ENCODE measurements at regions not wholly inside any gene's neighbourhood (a gene's known extent, or its start where the extent isn't known, plus 50 kb on each side); places are given as distances from the start of the nearest gene placed in this dataset.
"Not testable (repeated sequence)": the region's sequence is repeated elsewhere in the genome, so short reads cannot be mapped to it uniquely, and the experiment has no call there.

DNA sequence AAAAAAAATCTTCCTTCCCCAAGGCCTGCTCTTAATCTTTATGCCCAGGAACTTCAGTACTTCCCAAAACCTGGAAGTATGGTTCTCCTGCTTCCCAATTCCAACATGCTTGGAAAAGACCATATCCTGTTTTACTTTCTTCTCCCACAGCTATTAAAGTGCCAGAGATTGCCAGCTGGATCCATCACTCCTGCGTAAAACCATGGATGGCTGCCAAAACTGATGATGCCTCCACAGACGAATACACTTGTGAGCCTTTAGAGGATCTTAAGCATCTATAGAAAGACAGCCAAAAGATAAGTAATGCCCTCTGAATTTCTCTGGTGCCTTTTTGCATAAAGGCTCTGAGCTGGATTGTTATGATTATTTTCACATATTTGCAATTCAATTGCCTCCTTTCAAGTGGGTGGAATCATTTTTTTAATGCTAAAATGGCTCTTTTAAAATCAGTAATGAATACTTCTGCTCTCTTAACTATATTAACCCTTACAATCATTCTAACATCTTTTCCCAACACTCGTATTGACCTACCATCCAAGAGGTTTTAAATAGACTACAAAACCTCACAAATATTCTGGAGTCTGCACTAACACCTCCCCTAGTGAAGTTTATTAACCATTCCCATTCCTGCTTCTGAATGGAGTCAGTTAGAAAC is 1807.8 kb downstream of the BRINP3 start:
- DNase-seq = no peak

DNA sequence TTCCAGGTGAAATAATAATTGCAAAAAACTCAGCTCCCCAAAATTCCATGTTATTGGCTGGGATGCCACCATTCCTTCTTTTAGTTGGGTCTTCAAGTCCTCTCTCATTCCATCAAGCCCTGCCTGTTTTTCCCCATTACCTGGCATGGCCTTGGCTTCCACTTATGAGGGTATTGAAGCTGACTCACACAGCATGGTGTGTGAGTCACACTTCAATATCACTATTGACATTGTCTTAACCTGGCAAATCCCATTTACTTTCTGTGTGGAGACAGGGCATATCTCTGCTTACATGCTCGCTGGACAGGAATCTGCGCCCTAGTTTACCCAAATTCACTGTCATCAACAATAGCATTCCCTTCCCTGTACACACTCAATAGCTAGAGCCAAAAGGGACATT is 1806.8 kb downstream of the BRINP3 start:
- no peak for DNase-seq

DNA sequence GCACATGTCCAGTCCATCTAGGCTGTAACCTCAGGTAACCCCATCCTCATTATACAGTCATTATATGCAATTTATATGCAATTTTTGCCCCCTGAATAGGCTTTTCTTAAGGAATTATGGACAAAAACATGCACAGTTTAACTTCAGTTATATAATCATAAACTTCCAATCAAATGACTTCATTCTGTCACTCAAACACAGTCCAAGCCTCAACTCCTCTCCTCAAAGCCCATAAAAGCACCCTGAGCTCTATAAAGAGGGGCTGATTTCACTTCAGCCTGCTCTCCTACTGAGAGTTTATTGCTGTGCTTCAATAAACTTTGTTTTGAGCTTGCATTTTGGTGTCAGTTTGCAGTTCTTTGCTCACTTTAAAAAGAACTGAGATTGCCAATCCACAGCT is 1805.5 kb downstream of the BRINP3 start:
- DNase-seq = no peak

DNA sequence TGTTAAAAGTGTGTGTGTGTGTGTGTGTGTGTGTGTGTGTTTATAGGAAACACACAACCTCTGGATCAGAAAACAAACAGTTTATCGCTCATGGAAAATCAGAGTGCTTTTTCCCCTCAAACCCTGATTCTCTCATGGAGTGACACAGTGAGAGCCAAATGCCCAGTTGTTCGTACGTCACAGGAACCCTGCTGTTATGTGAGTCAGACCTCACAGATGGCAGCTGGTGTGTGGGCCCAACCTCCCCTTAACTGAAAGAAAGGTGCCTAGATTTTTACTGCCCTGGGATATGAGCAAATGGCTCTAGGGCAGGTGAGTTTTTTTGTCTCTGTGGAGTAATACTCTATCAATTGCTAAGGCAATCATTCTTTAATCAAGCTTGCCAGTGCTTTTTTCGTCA is 1788.1 kb downstream of the BRINP3 start:
- peak; percentile 55 for DNase-seq

DNA sequence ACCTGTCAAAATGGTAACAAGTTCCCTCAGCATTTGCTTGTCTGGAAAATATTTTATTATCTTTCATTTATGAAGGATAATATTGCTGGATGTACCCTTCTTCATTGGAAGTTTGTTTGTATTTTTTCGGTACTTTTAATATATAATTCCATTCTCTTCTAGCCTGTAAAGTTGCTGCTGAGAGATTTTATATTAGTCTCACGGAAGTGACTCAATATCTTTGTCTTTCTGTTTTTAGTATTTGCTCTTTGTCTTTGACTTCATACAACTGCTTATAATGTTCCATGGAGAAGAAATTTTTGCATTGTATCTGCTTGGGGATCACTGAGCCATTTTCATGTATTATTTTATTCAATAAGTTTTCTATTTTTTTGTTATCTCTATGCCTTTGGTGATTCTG is 1777.5 kb downstream of the BRINP3 start:
- DNase-seq = no peak

DNA sequence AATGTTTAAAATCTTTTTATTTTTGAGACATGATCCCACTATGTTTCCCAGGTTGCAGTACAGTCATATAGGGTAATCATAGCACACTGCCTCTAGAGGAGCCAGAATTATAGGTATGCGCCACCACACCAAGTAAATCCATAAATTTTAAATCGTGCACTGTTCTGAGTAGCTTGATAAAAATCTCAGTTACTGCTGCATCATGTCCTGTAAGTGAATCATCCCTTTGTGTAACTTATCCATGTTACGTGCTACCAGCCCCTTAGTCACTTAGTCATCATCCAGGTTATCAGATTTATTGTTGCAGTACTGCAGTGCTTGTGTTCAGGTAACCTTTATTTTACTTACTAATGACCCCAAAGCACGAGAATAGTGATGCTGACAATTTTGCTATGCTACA is 1770.9 kb downstream of the BRINP3 start:
- DNase-seq = no peak

DNA sequence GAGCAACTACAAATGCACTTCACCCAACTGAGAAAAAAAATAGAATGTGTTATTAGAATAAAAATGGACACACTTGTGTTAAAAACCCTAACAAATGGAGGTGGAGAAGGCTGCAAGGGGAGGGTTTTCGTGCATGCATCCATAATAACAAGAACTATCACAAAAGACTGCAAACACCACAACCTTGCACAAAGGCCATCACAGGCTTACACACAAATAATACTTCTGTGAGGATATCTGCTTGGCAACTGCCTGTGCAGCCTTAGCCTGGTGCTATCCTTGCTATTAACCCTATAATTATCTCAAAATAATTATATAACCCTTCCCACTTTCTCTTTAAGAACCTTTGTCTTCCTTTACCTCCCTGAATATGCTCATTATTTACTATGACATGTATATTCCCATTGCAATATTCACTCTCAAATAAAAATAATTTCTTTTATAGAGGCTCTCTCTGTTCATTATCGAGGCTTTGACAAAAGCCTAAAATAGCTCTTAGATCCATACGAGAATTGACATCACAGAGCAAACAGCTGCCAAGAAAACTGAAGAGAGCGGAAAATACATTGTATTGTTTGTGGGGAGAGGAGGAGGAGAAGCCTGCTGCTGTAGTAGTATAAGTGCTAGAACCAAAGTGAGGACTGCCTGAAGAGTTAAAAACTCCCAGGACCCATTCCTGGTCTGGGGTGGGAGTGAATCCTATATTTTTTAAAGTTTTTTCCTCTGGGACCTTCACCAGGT is 1768.7 kb downstream of the BRINP3 start:
- no peak for DNase-seq

DNA sequence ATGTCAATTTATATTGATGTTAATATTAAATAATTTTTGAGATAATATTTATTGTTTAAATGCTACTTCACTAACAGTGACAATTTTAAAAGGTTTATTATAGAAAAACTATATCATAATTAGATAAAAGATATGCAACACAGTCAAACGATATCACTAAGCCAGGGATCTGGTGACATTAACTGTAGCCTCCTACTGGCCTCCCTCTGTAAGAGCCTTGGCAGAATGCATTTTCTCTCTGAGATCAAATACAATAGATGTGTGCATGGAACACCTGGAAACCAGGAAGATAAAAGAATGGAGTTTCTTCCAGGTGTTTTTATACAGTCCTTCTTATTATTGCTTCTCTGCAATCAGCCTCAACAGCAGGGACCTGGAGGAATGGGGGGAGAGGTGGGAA is 1762.1 kb downstream of the BRINP3 start:
- peak; percentile 35 for DNase-seq

DNA sequence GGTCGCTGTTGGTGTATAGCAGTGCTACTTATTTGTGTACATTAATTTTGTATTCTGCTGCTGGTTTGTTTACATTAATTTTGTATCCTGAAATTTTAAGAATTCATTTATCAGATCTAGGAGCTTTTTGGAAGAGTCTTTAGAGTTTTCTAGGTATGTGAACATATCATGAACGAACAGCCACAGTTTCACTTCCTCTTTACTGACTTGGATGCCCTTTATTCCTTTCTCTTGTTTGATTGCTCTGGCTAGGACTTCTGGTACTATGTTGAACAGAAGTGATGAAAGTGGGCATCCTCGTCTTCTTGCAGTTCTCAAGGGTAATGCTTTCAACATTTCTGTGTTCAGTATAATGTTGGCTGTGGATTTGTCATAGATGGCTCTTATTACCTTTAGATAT is 1757.9 kb downstream of the BRINP3 start:
- no peak for DNase-seq

DNA sequence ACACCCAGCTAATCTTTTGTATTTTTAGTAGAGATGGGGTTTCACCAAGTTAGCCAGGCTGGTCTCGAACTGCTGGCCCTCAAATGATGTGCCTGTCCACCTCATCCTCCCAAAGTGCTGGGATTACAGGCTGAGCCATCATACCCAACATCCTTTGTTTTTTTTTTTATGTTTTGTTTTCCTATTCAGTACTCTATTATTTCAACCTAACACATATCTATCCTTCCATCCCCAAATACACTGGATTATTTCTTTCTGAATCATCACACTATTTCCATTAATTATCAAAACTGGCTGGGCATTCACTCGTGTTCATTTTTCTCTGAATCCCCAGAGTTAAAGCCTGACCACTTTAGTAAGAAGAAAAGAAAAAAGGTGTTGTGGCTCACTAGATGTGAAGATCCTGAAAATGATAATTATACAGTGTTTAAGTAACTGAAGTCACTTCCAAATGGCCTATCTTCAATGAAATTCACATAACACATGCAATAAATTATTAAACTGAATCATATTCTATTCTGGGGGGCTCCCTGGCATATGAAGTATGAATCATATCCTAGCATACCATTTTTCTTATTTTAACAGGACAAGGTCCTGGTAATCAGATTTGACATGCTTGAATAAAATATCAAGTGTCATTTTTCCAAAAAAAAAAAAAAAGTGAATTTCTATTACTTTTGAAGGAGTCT is 1754.2 kb downstream of the BRINP3 start:
- no peak for DNase-seq

DNA sequence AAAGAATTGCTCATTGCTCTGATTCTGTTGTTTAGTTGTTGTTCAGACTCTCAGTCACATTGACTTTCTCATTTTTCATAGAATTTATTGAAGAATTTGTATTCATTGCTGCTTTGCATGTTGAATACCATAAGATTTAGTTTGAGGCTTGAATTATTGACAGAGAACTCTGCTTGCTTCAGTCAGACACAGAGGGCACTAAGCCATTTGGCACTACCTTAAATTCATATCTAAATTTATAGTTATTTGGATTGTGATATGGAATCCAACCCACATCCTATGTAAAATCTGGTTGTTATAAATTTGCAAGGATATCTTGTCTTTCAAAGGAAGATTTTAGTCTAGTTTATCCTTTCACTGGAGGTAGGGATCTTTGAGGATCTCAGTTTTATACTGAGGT is 1748.6 kb downstream of the BRINP3 start:
- no peak for DNase-seq

DNA sequence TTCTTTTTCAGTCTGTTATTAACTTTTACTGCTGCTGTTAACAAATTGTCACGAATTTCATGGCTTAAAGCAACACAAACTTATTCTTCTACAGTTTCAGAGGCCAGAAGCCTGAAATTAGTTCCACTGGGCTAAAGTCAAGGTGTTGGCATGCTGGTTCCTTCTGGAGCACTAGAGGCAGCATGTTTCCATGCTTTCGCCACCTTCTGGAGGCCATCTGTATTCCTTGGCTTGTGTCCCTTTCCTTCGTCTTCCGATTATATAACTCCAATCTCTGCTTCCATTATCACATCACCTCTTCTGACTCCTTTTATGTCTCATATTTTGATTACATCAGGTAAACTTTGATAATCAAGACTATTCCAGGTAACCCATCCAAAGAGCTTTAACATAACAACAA is 1742.1 kb downstream of the BRINP3 start:
- DNase-seq = peak; percentile 18

DNA sequence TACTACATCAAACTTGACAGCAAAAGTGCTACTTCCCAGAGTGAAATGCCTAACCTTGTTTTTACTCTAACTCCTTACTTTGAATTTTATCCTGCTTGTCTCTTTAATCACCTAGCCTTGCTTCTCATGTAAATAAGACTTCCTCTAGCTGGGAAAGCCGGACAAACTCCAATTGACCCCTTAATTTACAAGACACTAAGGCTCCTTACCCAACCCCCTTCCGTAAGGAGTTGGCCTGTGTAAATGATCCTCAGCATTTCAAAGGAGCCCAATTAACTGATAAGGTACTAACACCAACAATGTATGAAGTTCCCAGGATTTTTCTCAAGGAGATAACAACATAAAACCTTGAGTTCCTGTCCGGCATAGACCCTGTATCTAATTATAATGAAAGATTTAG is 1728.4 kb downstream of the BRINP3 start:
- DNase-seq = not testable (repeated sequence)

DNA sequence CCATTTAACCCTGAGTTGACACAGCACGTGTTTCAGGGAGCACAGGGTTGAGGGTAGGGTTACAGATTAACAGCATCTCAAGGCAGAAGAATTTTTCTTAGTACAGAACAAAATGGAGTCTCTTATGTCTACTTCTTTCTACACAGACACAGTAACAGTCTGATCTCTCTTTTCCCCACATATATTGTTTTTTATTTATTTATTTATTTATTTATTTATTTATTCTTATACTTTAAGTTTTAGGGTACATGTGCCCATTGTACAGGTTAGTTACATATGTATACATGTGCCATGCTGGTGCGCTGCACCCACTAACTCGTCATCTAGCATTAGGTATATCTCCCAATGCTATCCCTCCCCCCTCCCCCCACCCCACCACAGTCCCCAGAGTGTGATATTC is 1725.6 kb downstream of the BRINP3 start:
- not testable (repeated sequence) for DNase-seq

DNA sequence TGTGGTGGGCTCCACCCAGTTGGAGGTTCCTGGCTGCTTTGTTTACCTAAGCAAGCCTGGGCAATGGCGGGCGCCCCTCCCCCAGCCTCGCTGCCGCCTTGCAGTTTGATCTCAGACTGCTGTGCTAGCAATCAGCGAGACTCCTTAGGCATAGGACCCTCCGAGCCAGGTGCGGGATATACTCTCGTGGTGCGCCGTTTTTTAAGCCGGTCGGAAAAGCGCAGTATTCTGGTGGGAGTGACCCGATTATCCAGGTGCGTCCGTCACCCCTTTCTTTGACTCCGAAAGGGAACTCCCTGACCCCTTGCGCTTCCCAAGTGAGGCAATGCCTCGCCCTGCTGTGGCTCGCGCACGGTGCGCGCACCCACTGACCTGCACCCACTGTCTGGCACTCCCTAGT is 1719.9 kb downstream of the BRINP3 start:
- DNase-seq = not testable (repeated sequence)

DNA sequence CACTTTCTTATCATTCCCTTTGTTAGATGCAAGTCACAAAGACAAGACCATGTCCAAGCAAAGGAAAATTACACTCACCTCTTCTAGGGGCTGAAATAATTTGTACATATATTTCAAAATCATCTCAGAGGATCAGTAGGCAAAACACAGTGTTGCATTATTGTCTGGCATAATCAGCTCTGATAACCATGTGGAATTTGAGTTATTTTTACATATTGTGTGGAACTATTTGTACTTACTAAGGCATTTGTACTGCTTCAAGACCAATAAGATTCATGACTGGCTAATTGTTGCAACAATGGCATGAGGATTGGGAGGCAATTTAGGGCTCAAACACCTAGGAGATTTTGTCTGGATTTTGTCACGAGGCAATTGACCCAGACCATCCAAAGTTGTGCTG is 1716.4 kb downstream of the BRINP3 start:
- DNase-seq = no peak

DNA sequence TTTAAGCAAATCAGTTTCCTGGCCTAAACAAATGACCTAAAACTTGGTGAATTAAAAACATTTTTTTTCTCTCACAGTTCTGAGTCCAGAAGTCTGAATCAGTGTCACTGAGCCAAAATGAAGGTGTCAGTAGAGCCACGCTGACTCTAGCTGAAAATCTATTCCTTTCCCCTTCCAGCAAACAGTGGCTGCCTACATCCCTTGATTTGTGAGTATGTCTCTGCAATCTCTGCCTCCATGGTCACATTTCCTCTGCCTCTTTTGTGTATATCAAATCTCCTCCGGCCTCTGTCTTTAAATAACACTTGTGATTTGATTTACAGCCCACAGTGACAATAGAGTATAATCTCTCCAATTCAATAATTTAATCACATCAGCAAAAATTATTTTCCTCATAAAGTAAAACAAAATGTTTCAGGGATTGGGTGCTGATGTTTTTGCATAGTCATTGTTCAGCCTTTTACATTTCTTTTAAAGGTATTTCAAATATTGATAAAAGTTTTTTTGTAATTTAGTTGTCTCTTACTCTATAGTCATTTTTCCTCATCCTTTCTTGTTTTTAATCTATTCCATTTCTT is 1715.4 kb downstream of the BRINP3 start:
- no peak for DNase-seq

DNA sequence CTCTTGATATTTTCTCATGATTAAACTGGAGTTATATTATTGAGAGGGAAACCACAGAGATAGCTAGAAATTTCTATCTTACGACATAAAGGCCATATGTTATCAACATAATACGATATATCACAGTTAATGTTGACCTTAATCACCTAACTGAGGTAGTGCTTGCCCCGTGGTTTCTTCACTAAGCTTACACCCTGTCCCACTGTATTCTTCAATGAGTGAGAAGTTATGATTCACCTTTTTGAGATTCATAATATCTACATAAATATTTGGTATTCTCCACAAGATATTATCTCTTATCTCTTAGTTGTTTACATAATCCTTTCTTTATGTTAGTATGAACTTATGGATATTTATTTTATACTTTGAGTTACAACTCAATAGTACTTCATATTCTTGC is 1714.1 kb downstream of the BRINP3 start:
- DNase-seq = no peak

DNA sequence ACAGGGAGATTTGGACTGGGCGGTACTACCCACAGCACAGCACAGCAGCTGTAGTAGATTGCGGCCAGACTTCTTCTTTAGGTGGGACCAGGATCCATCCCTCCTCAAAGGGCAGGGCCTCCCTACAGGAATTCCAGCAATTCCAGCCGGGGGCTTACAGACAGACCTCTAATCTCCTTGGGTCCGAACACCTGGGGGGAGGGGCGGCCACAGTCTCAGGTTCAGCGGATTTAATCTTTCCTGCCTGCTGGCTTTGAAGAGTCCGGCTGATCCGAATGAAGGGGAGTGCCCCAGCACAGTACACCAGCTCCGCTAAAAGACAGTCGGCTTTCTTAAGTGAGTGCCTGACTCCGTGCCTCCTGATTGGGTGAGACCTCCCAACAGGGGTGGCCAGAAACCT is 1708.5 kb downstream of the BRINP3 start:
- DNase-seq = peak; percentile 66

DNA sequence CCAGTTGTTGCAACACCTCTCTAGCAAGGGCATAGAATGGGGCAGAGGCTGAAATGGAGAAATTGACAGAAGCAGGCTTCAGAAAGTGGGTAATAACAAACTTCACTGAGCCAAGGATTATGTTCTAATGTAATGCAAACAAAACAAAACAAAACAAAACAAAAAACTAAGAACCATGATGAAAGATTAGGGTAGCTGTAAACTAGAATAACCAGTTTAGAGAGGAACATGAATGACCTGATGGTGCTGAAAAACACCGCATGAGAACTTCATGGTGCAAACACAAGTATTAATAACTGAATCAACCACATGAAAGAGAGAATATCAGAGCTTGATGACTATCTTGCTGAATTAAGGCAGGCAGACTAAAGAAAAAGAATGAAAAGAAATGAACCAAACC is 1707.7 kb downstream of the BRINP3 start:
- no peak for DNase-seq

DNA sequence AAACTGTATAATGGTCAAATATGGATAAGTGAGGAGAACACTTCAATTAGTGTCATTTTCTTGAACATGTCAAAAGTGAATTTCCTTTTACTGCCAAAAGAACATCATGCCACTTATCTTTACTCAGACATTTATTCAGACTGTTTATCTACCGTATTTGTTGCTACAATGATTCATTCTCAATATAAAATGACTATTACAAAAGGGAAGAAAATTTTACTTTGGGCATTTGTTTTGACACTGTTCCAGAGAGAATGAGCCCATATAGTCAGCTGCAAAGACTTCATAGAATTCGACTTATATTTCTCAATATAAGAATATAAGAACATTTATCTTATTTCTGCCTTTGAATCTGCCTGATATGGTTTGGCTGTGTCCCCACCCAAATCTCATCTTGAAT is 1699.1 kb downstream of the BRINP3 start:
- DNase-seq = no peak

DNA sequence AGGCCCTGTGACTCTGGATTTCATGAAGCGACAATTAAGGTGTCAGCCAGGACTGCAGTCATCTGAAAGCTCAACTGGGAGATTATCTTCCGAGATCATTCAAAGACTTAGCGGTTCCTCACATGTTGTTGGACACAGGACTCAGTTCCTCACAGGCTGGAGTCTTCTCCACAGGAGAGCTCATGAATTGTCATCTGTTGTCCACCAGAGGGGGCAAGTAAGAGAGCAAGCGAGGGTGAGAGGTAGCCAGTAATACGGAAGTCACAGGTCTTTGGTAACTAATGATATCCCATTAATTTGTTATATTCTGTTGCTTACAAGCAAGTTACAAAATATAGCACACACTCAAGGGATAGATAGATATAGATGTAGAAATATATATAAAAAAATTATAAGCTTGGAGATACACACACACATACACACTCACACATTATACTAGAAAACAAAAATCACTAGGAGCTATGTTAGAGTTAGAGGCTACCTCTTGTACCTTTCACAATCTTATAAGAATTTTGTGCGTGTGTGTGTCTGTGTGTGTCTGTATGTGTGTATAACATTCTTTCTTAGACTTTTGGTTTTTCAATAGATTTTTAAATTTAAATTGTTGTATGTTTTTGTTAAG is 1695.3 kb downstream of the BRINP3 start:
- DNase-seq = peak; percentile 84

DNA sequence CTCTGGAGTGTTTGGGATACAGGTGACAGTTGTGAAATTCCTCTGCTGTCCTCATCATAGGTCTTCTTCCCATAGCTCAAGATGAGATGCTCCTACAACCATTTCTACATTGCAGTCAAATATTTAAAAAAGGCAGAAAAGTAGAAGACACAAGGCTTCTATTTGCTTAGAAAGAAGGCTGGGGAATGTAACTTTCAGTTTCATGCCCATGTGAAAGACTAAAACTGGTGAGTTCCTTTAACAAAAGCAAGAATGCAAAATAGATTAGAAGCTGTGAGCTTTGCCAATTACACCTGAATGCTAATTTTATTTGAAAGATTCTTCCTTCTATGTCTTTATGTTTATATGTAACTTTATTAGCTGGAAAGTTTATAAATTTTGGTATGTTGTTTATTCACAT is 1682.7 kb downstream of the BRINP3 start:
- no peak for DNase-seq

Measured in NCI-H82 (cell line).